A673 (cell line): ENCODE measurements at regions not wholly inside any gene's neighbourhood (a gene's known extent, or its start where the extent isn't known, plus 50 kb on each side); places are given as distances from the start of the nearest gene placed in this dataset.

Experiments used
- BruUV-seq: library from RNA; stranded (reverse); fragments of 400-500 nt; replicated peaks from 2 replicates; lab custom pipeline; 2021; lab: Mats Ljungman, UMichigan
- CTCF ChIA-PET: fragments of 300-600 bp; sonication (Branson Sonifier 250); formaldehyde crosslinking; loops from one replicate; lab custom pipeline; 2022; ENCODE audit warnings: antibody characterized with exemption; lab: Charles Lee
- POLR2A ChIA-PET: fragments of 300-600 bp; sonication (Branson Sonifier 250); formaldehyde crosslinking; loops from one replicate; lab custom pipeline; 2022; ENCODE audit warnings: antibody characterized with exemption; ENCODE audit not compliant: low non-redundant PET; lab: Charles Lee
- DNase-seq: peaks from one replicate; pipeline ENCODE4 v3.0.0-alpha.2; 2015; ENCODE audit warnings: low spot score
- H3K27ac ChIP-seq: fragments of 200-600 bp; sonication (generic); 2 replicates; pipeline ENCODE4 v1.5.1; 2016; ENCODE audit warnings: mixed run types, low read depth, mild to moderate bottlenecking, mixed read lengths, antibody characterized with exemption, low read length; ENCODE audit not compliant: poor library complexity, severe bottlenecking
- H3K27me3 ChIP-seq: fragments of 200-600 bp; sonication (generic); replicated peaks from 2 replicates; pipeline ENCODE4 v1.6.1; 2017; ENCODE audit warnings: mixed run types, low read depth, mild to moderate bottlenecking, mixed read lengths, antibody characterized with exemption, low read length; ENCODE audit not compliant: insufficient read depth, poor library complexity
- H3K36me3 ChIP-seq: fragments of 200-600 bp; sonication (generic); 2 replicates; pipeline ENCODE4 v1.6.1; 2016; ENCODE audit warnings: mixed run types, mild to moderate bottlenecking, mixed read lengths, antibody characterized with exemption, low read length; ENCODE audit not compliant: insufficient read depth, poor library complexity, severe bottlenecking
- H3K4me1 ChIP-seq: fragments of 200-600 bp; sonication (generic); 2 replicates; pipeline ENCODE4 v1.6.1; 2017; ENCODE audit warnings: mixed run types, mild to moderate bottlenecking, mixed read lengths, antibody characterized with exemption, low read length; ENCODE audit not compliant: insufficient read depth, poor library complexity, severe bottlenecking
- H3K4me3 ChIP-seq: fragments of 200-600 bp; sonication (generic); 2 replicates; pipeline ENCODE4 v1.5.1; 2016; ENCODE audit warnings: low read depth, mixed run types, mild to moderate bottlenecking, mixed read lengths, low read length; ENCODE audit not compliant: poor library complexity, severe bottlenecking
- H3K9me3 ChIP-seq: fragments of 200-600 bp; sonication (generic); 2 replicates; pipeline ENCODE4 v1.6.1; 2016; ENCODE audit warnings: mixed run types, low read depth, mild to moderate bottlenecking, mixed read lengths, antibody characterized with exemption, low read length; ENCODE audit not compliant: poor library complexity, severe bottlenecking
- EZH2 ChIP-seq: fragments of 200-600 bp; sonication (generic); IDR thresholded peaks from 2 replicates; pipeline ENCODE4 v1.6.1; 2017; ENCODE audit warnings: borderline replicate concordance, low read depth, mild to moderate bottlenecking, mixed read lengths, antibody characterized with exemption, low read length; ENCODE audit not compliant: poor library complexity, severe bottlenecking
- intact Hi-C: fragments of 100-400 bp; cut with micrococcal nuclease; formaldehyde crosslinking; loops from one replicate; pipeline ENCODE4 v1.10.0; 2022; ENCODE audit not compliant: unreplicated experiment
- TF ChIP-seq, protein P1 (sequence below): fragments of 300-800, 200-600 bp; sonication (generic); conservative IDR thresholded peaks from 2 replicates; pipeline ENCODE4 v1.5.1; 2017; ENCODE audit warnings: low read depth, mild to moderate bottlenecking, antibody characterized with exemption, low read length, moderate library complexity, mixed read lengths

DNA sequence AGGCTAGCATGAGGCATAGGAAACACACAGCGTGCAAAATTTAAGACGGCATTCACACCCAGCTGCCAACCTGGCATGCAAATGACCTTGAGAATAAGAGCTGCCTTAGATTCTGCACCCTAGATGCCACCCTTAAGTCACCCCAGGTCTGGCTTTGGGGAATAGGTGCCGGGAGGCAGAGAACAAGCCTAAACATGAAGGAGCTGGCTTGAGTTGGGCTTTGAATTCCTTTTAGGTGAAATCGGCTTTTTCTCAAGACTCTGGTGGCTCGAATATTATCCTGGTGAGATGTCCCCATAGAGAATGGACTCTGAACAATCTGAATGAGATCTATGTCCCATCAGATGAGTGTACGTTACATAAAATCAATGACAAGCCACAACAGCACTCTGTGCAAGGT is 1090.5 kb downstream of the VRK1 start:
- H3K9me3 ChIP-seq, result no peaks in the 10 kb centered on the region
- no peak for DNase-seq
- H3K4me1 ChIP-seq, result peaks cover 13% of the 10 kb centered on the region
- TF ChIP-seq EZH2, result no peak
- TF ChIP-seq, protein P1, sequence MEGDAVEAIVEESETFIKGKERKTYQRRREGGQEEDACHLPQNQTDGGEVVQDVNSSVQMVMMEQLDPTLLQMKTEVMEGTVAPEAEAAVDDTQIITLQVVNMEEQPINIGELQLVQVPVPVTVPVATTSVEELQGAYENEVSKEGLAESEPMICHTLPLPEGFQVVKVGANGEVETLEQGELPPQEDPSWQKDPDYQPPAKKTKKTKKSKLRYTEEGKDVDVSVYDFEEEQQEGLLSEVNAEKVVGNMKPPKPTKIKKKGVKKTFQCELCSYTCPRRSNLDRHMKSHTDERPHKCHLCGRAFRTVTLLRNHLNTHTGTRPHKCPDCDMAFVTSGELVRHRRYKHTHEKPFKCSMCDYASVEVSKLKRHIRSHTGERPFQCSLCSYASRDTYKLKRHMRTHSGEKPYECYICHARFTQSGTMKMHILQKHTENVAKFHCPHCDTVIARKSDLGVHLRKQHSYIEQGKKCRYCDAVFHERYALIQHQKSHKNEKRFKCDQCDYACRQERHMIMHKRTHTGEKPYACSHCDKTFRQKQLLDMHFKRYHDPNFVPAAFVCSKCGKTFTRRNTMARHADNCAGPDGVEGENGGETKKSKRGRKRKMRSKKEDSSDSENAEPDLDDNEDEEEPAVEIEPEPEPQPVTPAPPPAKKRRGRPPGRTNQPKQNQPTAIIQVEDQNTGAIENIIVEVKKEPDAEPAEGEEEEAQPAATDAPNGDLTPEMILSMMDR, result no peak
- no peaks in the 10 kb centered on the region for H3K36me3 ChIP-seq
- intact Hi-C loops, result no loop called here
- BruUV-seq, result no TSS peak
- H3K27me3 ChIP-seq, result no peaks in the 10 kb centered on the region
- no peak overlapping the region for H3K27ac ChIP-seq
- no peak overlapping the region for H3K4me3 ChIP-seq
- CTCF ChIA-PET, result no interaction called here
- POLR2A ChIA-PET, result no interaction called here

DNA sequence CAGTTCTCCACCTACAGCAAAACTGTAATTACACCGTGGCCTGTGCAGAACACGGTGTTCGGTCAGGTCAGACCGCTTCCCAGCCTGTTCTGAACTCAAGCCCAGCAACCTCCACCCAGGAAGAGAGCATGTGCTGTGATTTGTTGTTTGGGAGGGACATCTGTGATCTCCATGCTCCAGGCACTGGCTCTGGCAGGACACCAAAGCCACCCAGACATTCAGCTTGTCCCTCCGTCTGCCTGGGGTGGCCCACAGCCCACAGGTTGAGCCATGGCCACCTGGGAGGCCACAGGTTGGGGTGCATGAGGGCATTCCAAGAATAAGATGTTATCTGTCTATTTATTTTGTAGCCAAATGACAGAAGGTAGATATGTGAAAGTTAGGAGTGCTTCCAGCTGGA is 1091.1 kb downstream of the VRK1 start:
- ChIA-PET CTCF (no interaction called here), POLR2A (no interaction called here)
- H3K27ac ChIP-seq, result no peak overlapping the region
- H3K9me3 ChIP-seq, result no peaks in the 10 kb centered on the region
- intact Hi-C loops, result no loop called here
- H3K27me3 ChIP-seq, result no peaks in the 10 kb centered on the region
- no peaks in the 10 kb centered on the region for H3K36me3 ChIP-seq
- TF ChIP-seq, protein P1, result no peak
- no peak for TF ChIP-seq EZH2
- no TSS peak for BruUV-seq
- DNase-seq, result no peak
- H3K4me1 ChIP-seq, result peaks cover 11% of the 10 kb centered on the region
- H3K4me3 ChIP-seq, result no peak overlapping the region

DNA sequence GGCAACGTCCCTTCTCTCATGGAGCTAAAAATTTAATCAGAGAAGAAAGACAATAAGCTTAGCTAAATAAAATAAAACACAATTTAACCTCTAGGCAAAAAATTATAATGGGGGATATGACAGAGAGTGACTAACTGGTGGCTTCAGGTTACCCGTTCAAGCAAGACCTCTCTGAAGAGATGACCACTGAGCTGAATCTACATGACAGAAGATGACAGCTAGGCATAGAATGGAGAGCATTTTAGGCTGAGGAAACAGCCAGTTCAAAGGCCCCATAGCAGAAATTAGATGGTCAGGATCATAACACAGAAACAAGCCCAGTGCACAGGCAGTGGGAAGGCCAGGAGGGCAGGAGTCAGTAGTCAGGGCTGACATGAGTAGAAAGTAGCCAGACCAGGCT is 1094.3 kb downstream of the VRK1 start:
- ChIA-PET POLR2A (no interaction called here), CTCF (interaction anchor here (0.5 kb wide), 1 partner anchor 45 kb away, joined by 8 read pairs; no protein-coding TSS in a partner anchor)
- DNase-seq, result no peak
- no peak overlapping the region for H3K27ac ChIP-seq
- no peak overlapping the region for H3K4me3 ChIP-seq
- TF ChIP-seq, protein P1, result no peak
- TF ChIP-seq EZH2, result no peak
- intact Hi-C loops, result no loop called here
- no peaks in the 10 kb centered on the region for H3K27me3 ChIP-seq
- H3K9me3 ChIP-seq, result no peaks in the 10 kb centered on the region
- H3K36me3 ChIP-seq, result no peaks in the 10 kb centered on the region
- H3K4me1 ChIP-seq, result no peaks in the 10 kb centered on the region
- BruUV-seq, result no TSS peak
